Ovary (tissue), 3 donors: ENCODE measurements at regions not wholly inside any gene's neighbourhood (a gene's known extent, or its start where the extent isn't known, plus 50 kb on each side); places are given as distances from the start of the nearest gene placed in this dataset.

ENCODE experiments used
- CTCF ChIP-seq, 3 donors: fragments of 450-650 bp in 2 of 3; fragments of 200-600 bp in 1 of 3; IDR thresholded peaks; one replicate each; pipeline versions ENCODE4 v1.5.1 to v1.8.0; 2016 to 2022; ENCODE audit warnings: antibody characterized with exemption in 3 of 3, mild to moderate bottlenecking in 1 of 3
- POLR2A ChIP-seq: fragments of 450-650 bp; IDR thresholded peaks from one replicate; pipeline ENCODE4 v1.6.1; 2017; ENCODE audit warnings: antibody characterized with exemption, mild to moderate bottlenecking, moderate library complexity
- donor health status: DM: no; HTN: no; CAD: no.

GRCh38 chr21:16742741-16743140 lies 770.1 kb upstream of the CXADR start:
- TF ChIP-seq CTCF (IDR thresholded peaks at IDR 0.05) (no peak), POLR2A (no peak)
